Bronchial epithelial cell (primary cell): ENCODE measurements at regions not wholly inside any gene's neighbourhood (a gene's known extent, or its start where the extent isn't known, plus 50 kb on each side); places are given as distances from the start of the nearest gene placed in this dataset.

Experiments
- DNase-seq: peaks from one replicate; pipeline ENCODE4 v3.0.0-alpha.2; 2010; ENCODE audit warnings: low read depth
- FAIRE-seq: peaks from 2 replicates; lab custom pipeline; 2011; peaks lifted over from hg19 to GRCh38; lab: Jason Lieb, UNC
- H3K27me3 ChIP-seq: 2 replicates; pipeline ENCODE4 v1.5.1; 2011; ENCODE audit warnings: low read length; ENCODE audit not compliant: control insufficient read depth, insufficient read depth
- H3K36me3 ChIP-seq: 2 replicates; pipeline ENCODE4 v1.5.1; 2011; ENCODE audit warnings: low read length; ENCODE audit not compliant: control insufficient read depth, insufficient read depth
- H3K4me3 ChIP-seq: 2 replicates; pipeline ENCODE4 v1.5.1; 2011; ENCODE audit warnings: mild to moderate bottlenecking, low read depth, low read length, control low read depth
- TF ChIP-seq, protein P1 (sequence below): IDR thresholded peaks from 2 replicates; pipeline ENCODE4 v1.5.1; 2011; ENCODE audit warnings: mild to moderate bottlenecking, moderate library complexity, low read length, control low read depth, inconsistent platforms; ENCODE audit not compliant: insufficient read depth, severe bottlenecking

GRCh38 chr3:6125520-6125919, 735.4 kb upstream of the GRM7 start:
- no peak for DNase-seq
- TF ChIP-seq, protein P1, sequence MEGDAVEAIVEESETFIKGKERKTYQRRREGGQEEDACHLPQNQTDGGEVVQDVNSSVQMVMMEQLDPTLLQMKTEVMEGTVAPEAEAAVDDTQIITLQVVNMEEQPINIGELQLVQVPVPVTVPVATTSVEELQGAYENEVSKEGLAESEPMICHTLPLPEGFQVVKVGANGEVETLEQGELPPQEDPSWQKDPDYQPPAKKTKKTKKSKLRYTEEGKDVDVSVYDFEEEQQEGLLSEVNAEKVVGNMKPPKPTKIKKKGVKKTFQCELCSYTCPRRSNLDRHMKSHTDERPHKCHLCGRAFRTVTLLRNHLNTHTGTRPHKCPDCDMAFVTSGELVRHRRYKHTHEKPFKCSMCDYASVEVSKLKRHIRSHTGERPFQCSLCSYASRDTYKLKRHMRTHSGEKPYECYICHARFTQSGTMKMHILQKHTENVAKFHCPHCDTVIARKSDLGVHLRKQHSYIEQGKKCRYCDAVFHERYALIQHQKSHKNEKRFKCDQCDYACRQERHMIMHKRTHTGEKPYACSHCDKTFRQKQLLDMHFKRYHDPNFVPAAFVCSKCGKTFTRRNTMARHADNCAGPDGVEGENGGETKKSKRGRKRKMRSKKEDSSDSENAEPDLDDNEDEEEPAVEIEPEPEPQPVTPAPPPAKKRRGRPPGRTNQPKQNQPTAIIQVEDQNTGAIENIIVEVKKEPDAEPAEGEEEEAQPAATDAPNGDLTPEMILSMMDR = no peak
- FAIRE-seq = no peak
- H3K4me3 ChIP-seq = no peak overlapping the region
- H3K27me3 ChIP-seq = no peaks in the 10 kb centered on the region
- H3K36me3 ChIP-seq = no peaks in the 10 kb centered on the region

- no peak overlapping the region for H3K4me3 ChIP-seq
- TF ChIP-seq, protein P1 = no peak
- DNase-seq (no peak), FAIRE-seq (no peak)
- no peaks in the 10 kb centered on the region for H3K27me3 ChIP-seq
- H3K36me3 ChIP-seq = no peaks in the 10 kb centered on the region
These were observed 728.1 kb upstream of the GRM7 start for GRCh38 chr3:6132684-6133432.

- Histone ChIP-seq H3K27me3 (no peaks in the 10 kb centered on the region), H3K36me3 (no peaks in the 10 kb centered on the region), H3K4me3 (no peak overlapping the region)
- DNase-seq (no peak), FAIRE-seq (no peak)
- TF ChIP-seq, protein P1 = no peak
These were observed 718.2 kb upstream of the GRM7 start for GRCh38 chr3:6142707-6143106.

- FAIRE-seq = no peak
- H3K4me3 ChIP-seq = no peak overlapping the region
- TF ChIP-seq, protein P1 = no peak
- H3K27me3 ChIP-seq = no peaks in the 10 kb centered on the region
- H3K36me3 ChIP-seq = no peaks in the 10 kb centered on the region
- DNase-seq = no peak
These were observed 713.0 kb upstream of the GRM7 start for GRCh38 chr3:6147883-6148282.

GRCh38 chr3:6155650-6156338, 705.1 kb upstream of the GRM7 start:
- no peak overlapping the region for H3K4me3 ChIP-seq
- DNase-seq (no peak), FAIRE-seq (no peak)
- no peaks in the 10 kb centered on the region for H3K36me3 ChIP-seq
- H3K27me3 ChIP-seq = no peaks in the 10 kb centered on the region
- TF ChIP-seq, protein P1 = no peak

GRCh38 chr3:6165951-6166350, 695.0 kb upstream of the GRM7 start:
- FAIRE-seq (no peak), DNase-seq (no peak)
- H3K4me3 ChIP-seq = no peak overlapping the region
- TF ChIP-seq, protein P1 = no peak
- H3K27me3 ChIP-seq = no peaks in the 10 kb centered on the region
- no peaks in the 10 kb centered on the region for H3K36me3 ChIP-seq
